Pancreas (tissue), 10 donors: ENCODE measurements at regions not wholly inside any gene's neighbourhood (a gene's known extent, or its start where the extent isn't known, plus 50 kb on each side); places are given as distances from the start of the nearest gene placed in this dataset.

ENCODE experiments used
- ATAC-seq, 4 donors: fragments of 200-7000 bp; cut with Tn5 transposase; one replicate each; pipeline versions ENCODE4 v1.8.0 to v1.9.1; 2020; ENCODE audit warnings: mild to moderate bottlenecking in 4 of 4, moderate library complexity in 4 of 4
- DNase-seq, 6 donors: peaks; one replicate each; pipeline ENCODE4 v3.0.0-alpha.2; 2020
- FAIRE-seq: peaks from 2 replicates; lab custom pipeline; 2012; peaks lifted over from hg19 to GRCh38; lab: Jason Lieb, UNC
- H3K27ac ChIP-seq, 4 donors: fragments of 200-600 bp; sonication (generic); 1 replicate in 3 of 4; 2 replicates in 1 of 4; pipeline versions ENCODE4 v1.5.0 to v1.8.0; 2020
- H3K27me3 ChIP-seq, 4 donors: fragments of 200-600 bp; one replicate each; pipeline ENCODE4 v1.8.0; 2021
- H3K36me3 ChIP-seq, 3 donors: fragments of 200-600 bp; sonication (generic) in 1 of 3; one replicate each; pipeline versions ENCODE4 v1.5.0 to v1.8.0; 2020 to 2021
- H3K4me1 ChIP-seq, 3 donors: fragments of 200-600 bp; one replicate each; pipeline ENCODE4 v1.8.0; 2021
- H3K4me3 ChIP-seq, 4 donors: fragments of 200-600 bp; sonication (generic) in 2 of 4; one replicate each; pipeline versions ENCODE4 v1.5.0 to v1.8.0; 2020 to 2021
- H3K9me3 ChIP-seq, 4 donors: fragments of 200-600 bp; one replicate each; pipeline ENCODE4 v1.8.0; 2021
- WGBS, 2 donors: extraction: QIAGEN DNeasy Blood & Tissue Kit; methylation state at CpG; one replicate each; pipeline ENCODE4 v1.1.7; 2013; 5-methylcytosine and 5-hydroxymethylcytosine counted together
- intact Hi-C, 3 donors: fragments of 100-400 bp; cut with DNase I; formaldehyde crosslinking; loops; one replicate each; pipeline versions ENCODE4 v1.11.1 to v1.14.2; 2022
- TF ChIP-seq, protein P1 (sequence below), 4 donors: fragments of 200-600 bp; sonication (generic) in 3 of 4; IDR thresholded peaks; one replicate each; pipeline versions ENCODE4 v1.5.0 to v1.8.0; 2021; ENCODE audit warnings: antibody characterized with exemption in 4 of 4
- donor health status: healthy with polysubstance abuse.
- donor health status: DM: no; HTN: no; CAD: no; lungs with moderate emphysema.
- donor health status: DM: no; HTN: no; CAD: no.
- donor health status: control.
- donor health status: control.
- donor health status: Bipolar disorder and iron deficiency.
- donor health status: DM: yes; HTN: yes; CAD: no.
- donor health status: DM: no; HTN: no; CAD: no.
- donor health status: DM: no; HTN: no; CAD: no.
- donor health status: DM: yes; HTN: yes; CAD: no.

DNA sequence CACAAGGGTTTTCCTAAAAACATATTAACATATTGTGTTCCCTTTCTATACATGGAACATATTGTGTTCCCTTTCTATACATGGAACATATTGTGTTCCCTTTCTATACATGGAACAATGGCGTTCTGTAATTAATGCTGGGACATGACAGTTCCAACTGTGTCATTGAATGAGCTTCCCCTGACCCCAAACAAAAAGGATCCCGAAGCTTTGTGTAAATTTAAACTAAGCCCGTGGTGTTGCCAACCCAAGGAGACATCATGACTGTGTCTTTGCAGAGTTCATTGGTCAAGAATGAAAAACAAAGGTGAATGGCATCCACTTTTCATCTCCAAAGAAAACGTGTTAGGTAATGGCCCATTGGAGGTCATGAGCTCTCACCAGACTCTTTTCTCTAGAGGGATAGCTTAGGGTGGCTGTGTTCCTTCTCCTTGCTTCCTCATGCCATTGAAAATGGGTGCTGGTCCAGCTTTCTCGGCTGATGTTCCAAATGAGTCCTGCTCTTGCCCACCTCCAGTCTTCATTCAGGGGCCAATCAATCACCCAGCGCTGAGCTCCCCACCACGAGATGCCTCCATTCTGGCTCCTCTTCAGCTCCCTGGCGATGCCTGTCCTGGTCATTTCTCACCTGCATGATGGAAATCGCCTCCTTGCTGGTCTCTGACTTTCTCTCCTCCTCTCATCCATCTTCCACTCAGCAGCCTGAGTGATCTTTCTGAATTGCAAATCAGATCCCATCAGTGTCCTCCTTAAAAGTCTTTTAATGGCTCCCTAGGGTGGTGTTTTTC lies 156.1 kb downstream of the VRK1 start:
- no peaks in the 10 kb centered on the region for H3K9me3 ChIP-seq
- intact Hi-C loops, result no loop called here
- TF ChIP-seq, protein P1, sequence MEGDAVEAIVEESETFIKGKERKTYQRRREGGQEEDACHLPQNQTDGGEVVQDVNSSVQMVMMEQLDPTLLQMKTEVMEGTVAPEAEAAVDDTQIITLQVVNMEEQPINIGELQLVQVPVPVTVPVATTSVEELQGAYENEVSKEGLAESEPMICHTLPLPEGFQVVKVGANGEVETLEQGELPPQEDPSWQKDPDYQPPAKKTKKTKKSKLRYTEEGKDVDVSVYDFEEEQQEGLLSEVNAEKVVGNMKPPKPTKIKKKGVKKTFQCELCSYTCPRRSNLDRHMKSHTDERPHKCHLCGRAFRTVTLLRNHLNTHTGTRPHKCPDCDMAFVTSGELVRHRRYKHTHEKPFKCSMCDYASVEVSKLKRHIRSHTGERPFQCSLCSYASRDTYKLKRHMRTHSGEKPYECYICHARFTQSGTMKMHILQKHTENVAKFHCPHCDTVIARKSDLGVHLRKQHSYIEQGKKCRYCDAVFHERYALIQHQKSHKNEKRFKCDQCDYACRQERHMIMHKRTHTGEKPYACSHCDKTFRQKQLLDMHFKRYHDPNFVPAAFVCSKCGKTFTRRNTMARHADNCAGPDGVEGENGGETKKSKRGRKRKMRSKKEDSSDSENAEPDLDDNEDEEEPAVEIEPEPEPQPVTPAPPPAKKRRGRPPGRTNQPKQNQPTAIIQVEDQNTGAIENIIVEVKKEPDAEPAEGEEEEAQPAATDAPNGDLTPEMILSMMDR (IDR thresholded peaks at IDR 0.05), result no peak
- no peak for FAIRE-seq
- H3K4me1 ChIP-seq, result no peaks in the 10 kb centered on the region
- H3K36me3 ChIP-seq, result no peaks in the 10 kb centered on the region
- no peak overlapping the region for H3K27ac ChIP-seq
- no peaks in the 10 kb centered on the region for H3K27me3 ChIP-seq
- DNase-seq, result no peak
- ATAC-seq, result no peak
- 70 to 78% methylated on average over 9 of the region's 9 CpGs for WGBS, 2 donors
- H3K4me3 ChIP-seq, result no peak overlapping the region

DNA sequence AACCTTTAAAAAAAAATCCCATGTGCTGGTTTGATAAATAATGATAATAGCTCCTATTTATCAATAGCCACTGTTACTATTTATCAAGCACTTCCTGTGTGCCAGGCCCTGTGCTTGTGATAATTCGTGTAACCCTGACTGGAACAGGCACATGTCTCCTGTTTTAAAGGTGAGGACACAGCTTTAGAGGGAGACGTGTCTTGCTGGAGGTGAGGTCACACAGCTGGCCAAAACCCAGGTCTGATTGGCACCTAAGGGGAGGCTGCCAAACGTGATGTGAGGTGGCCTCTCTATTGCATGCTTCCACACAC lies 156.6 kb downstream of the VRK1 start:
- no peak overlapping the region for H3K4me3 ChIP-seq
- H3K27me3 ChIP-seq, result no peaks in the 10 kb centered on the region
- ATAC-seq (no peak), DNase-seq (no peak), FAIRE-seq (no peak)
- H3K36me3 ChIP-seq, result no peaks in the 10 kb centered on the region
- TF ChIP-seq, protein P1 (IDR thresholded peaks at IDR 0.05), result no peak
- 22 to 26% methylated on average over 3 of the region's 3 CpGs for WGBS, 2 donors
- H3K9me3 ChIP-seq, result no peaks in the 10 kb centered on the region
- H3K27ac ChIP-seq, result no peak overlapping the region
- no peaks in the 10 kb centered on the region for H3K4me1 ChIP-seq
- intact Hi-C loops, result no loop called here

DNA sequence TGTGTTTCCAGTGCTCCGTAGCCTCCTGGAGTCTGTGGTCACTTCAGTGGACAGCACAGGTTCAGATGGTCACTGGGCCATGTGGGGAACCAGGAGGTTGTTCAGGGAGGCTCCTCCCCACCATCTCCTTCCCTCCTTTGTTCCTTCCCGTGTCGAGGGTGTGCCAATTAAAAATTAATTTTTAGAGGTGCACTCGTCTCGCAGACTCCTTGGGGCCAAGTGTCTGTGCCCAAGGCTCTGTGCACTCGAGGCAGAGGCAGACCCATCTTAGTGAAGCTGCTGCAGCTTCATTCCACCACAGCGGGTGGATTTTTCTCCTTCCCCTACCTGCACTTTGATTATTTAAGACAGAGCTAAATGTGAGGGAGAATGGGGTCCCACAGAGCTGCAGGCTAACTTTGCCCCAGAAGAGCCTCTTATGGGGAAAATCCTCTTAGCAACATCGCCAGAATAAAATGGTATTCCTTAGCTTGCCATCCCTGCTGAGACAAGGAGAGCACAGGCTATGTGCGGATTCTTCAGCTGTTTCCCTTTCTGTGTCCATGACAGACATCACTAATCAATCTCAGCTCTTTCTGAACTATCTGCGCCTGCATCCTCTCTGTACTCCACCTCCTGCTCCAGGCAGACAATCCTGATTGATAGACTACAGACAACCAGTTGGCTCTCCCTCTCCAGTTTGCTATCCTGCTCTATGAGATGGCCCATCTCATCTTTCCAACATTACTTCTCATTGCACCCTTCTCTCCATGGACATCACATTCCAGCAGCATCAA lies 159.5 kb downstream of the VRK1 start:
- Histone ChIP-seq H3K9me3 (no peaks in the 10 kb centered on the region), H3K4me3 (no peak overlapping the region), H3K27me3 (no peaks in the 10 kb centered on the region), H3K4me1 (no peaks in the 10 kb centered on the region), H3K36me3 (no peaks in the 10 kb centered on the region), H3K27ac (no peak overlapping the region)
- DNase-seq (no peak), ATAC-seq (no peak), FAIRE-seq (no peak)
- TF ChIP-seq, protein P1 (IDR thresholded peaks at IDR 0.05), result no peak
- intact Hi-C loops, result no loop called here
- 75 to 85% methylated on average over 10 of the region's 10 CpGs for WGBS, 2 donors

DNA sequence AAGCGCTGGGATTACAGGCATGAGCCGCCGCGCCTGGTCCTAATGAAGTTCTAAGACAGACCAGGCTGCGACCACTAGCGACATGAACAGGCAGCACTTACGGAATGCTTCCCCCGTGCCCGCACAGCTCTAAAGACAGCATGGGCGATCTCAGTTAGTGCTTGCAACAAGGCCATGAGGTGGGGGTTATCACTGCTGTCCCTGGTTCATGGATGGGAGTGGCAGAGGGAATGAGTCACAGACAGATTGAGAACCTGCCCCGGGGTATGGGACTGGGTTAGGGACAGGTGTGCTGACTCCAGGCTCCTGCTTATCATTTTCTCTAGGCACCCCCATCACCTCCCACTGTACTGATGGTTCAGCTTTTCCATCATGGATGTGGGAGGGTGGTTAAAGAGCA lies 160.9 kb downstream of the VRK1 start:
- TF ChIP-seq, protein P1 (IDR thresholded peaks at IDR 0.05), result no peak
- Histone ChIP-seq H3K36me3 (no peaks in the 10 kb centered on the region), H3K4me1 (no peaks in the 10 kb centered on the region), H3K27ac (no peak overlapping the region), H3K9me3 (no peaks in the 10 kb centered on the region), H3K27me3 (no peaks in the 10 kb centered on the region), H3K4me3 (no peak overlapping the region)
- intact Hi-C loops, result no loop called here
- ATAC-seq (no peak), DNase-seq (no peak), FAIRE-seq (no peak)
- 88 to 93% methylated on average over 11 of the region's 11 CpGs for WGBS, 2 donors

DNA sequence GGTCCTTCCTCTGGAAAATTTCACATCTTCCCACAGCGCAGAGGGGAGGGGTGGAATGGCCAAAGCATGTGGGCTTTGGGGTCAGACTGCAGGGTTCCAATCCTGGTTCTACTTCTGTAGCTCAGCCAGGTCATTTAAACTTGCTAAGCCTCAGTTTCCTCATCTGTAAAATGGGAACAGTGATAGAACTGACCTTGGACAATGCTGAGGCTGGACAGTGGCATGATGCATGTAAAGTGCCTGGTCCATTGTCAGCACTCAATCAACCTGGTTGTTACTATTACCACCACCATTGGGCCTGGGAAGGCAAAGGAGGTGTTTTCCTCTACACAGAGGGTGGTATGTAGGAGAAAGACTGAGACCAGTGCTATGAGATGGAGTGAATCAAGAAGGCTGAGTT lies 162.8 kb downstream of the VRK1 start:
- ATAC-seq (no peak), FAIRE-seq (no peak), DNase-seq (no peak)
- Histone ChIP-seq H3K27me3 (no peaks in the 10 kb centered on the region), H3K4me1 (no peaks in the 10 kb centered on the region), H3K27ac (no peak overlapping the region), H3K9me3 (no peaks in the 10 kb centered on the region), H3K4me3 (no peak overlapping the region), H3K36me3 (no peaks in the 10 kb centered on the region)
- 0% methylated on average over 1 of the region's 1 CpG for WGBS, 2 donors
- intact Hi-C loops, result no loop called here
- TF ChIP-seq, protein P1 (IDR thresholded peaks at IDR 0.05), result no peak
